B cell (primary cell): ENCODE measurements at regions not wholly inside any gene's neighbourhood (a gene's known extent, or its start where the extent isn't known, plus 50 kb on each side); places are given as distances from the start of the nearest gene placed in this dataset.

Source experiments
- ATAC-seq: fragments of 200-7000 bp; cut with Tn5 transposase; one replicate; pipeline ENCODE4 v1.10.0; 2021; ENCODE audit warnings: low read depth, mild to moderate bottlenecking, moderate number of reproducible peaks, moderate library complexity
- CTCF ChIA-PET: fragments of 350-600 bp; sonication (Branson Sonifier 250); formaldehyde crosslinking; loops from one replicate; lab custom pipeline; 2021; ENCODE audit warnings: antibody characterized with exemption, inconsistent platforms; lab: Charles Lee
- POLR2A ChIA-PET: fragments of 350-600 bp; sonication (Branson Sonifier 250); formaldehyde crosslinking; loops from one replicate; lab custom pipeline; 2021; ENCODE audit warnings: antibody characterized with exemption; lab: Charles Lee
- DNase-seq: peaks from one replicate; pipeline ENCODE4 v3.0.0; 2013
- H2AFZ ChIP-seq: 2 replicates; pipeline ENCODE4 v1.6.1; 2012; ENCODE audit warnings: mild to moderate bottlenecking, low read depth, low read length; ENCODE audit not compliant: insufficient read depth, poor library complexity, severe bottlenecking
- H3K27ac ChIP-seq, 2 donors: 1 replicate in 1 of 2; 2 replicates in 1 of 2; pipeline ENCODE4 v1.5.1; 2012 to 2013; ENCODE audit warnings: low read length in 2 of 2, mild to moderate bottlenecking in 2 of 2, moderate library complexity in 1 of 2
- H3K27me3 ChIP-seq, 4 experiments: fragments of 200-600 bp in 1 of 4; sonication (generic) in 1 of 4; replicated peaks in 1 of 4; 1 replicate in 2 of 4; 2 replicates in 2 of 4; pipeline versions ENCODE4 v1.6.1 to v1.7.0; 2013 to 2016; ENCODE audit warnings: low read length in 3 of 4, mild to moderate bottlenecking in 2 of 4, mixed read lengths in 1 of 4, moderate library complexity in 1 of 4; ENCODE audit not compliant: insufficient read depth in 4 of 4, control insufficient read depth in 3 of 4; ENCODE audit errors: control extremely low read depth in 1 of 4
- H3K36me3 ChIP-seq, 2 experiments: replicated peaks in 1 of 2; 1 replicate in 1 of 2; 2 replicates in 1 of 2; pipeline versions ENCODE4 v1.6.1 to v1.7.1; 2013; ENCODE audit warnings: low read length in 1 of 2; ENCODE audit not compliant: insufficient read depth in 2 of 2, control insufficient read depth in 1 of 2; ENCODE audit errors: control extremely low read depth in 1 of 2, extremely low read depth in 1 of 2
- H3K4me1 ChIP-seq, 2 donors: fragments of 200-600 bp in 1 of 2; sonication (generic) in 1 of 2; 1 replicate in 1 of 2; 2 replicates in 1 of 2; pipeline versions ENCODE4 v1.5.1 to v1.6.1; 2013 to 2017; ENCODE audit warnings: low read length in 2 of 2; ENCODE audit not compliant: control insufficient read depth in 2 of 2, insufficient read depth in 2 of 2
- H3K4me2 ChIP-seq: replicated peaks from 2 replicates; pipeline ENCODE3; 2012; ENCODE audit warnings: mild to moderate bottlenecking, low read depth, low read length; ENCODE audit not compliant: poor library complexity, severe bottlenecking
- H3K4me3 ChIP-seq, 5 experiments: fragments of 200-600 bp in 1 of 5; sonication (generic) in 1 of 5; 1 replicate in 3 of 5; 2 replicates in 2 of 5; pipeline versions ENCODE4 v1.5.1 to v1.7.0; 2011 to 2016; ENCODE audit warnings: low read length in 4 of 5, mild to moderate bottlenecking in 4 of 5, low read depth in 2 of 5, control low read depth in 1 of 5, moderate library complexity in 1 of 5; ENCODE audit not compliant: insufficient read depth in 1 of 5; ENCODE audit errors: control extremely low read depth in 1 of 5, extremely low read depth in 1 of 5
- H3K79me2 ChIP-seq: fragments of 200-600 bp; sonication (generic); one replicate; pipeline ENCODE4 v1.6.0; 2016; ENCODE audit warnings: low read length; ENCODE audit not compliant: control insufficient read depth, insufficient read depth
- H3K9ac ChIP-seq: fragments of 200-600 bp; sonication (generic); 2 replicates; pipeline ENCODE4 v1.6.1; 2017; ENCODE audit warnings: mild to moderate bottlenecking, low read length, moderate library complexity
- H3K9me3 ChIP-seq, 3 donors: one replicate each; pipeline versions ENCODE4 v1.6.1 to v1.7.1; 2013; ENCODE audit warnings: low read length in 2 of 3; ENCODE audit not compliant: control insufficient read depth in 2 of 3, insufficient read depth in 1 of 3; ENCODE audit errors: control extremely low read depth in 1 of 3
- H4K20me1 ChIP-seq: 2 replicates; pipeline ENCODE4 v1.6.0; 2012; ENCODE audit warnings: mild to moderate bottlenecking, low read length; ENCODE audit not compliant: insufficient read depth, control insufficient read depth, poor library complexity, severe bottlenecking
- H3K27ac Mint-ChIP-seq: one replicate; pipeline ENCODE4 v1.8.0; 2021; ENCODE audit warnings: mixed read lengths
- H3K27me3 Mint-ChIP-seq: one replicate; pipeline ENCODE4 v1.8.0; 2021; ENCODE audit warnings: mixed read lengths
- H3K4me1 Mint-ChIP-seq: one replicate; pipeline ENCODE4 v1.8.0; 2021; ENCODE audit warnings: mixed read lengths
- H3K4me3 Mint-ChIP-seq: one replicate; pipeline ENCODE4 v1.8.0; 2021; ENCODE audit warnings: mixed read lengths
- H3K9me3 Mint-ChIP-seq: one replicate; pipeline ENCODE4 v1.8.0; 2022; ENCODE audit warnings: mixed read lengths; ENCODE audit not compliant: insufficient read depth
- EZH2 ChIP-seq: IDR thresholded peaks from 2 replicates; pipeline ENCODE4 v1.6.1; 2012; ENCODE audit warnings: borderline replicate concordance, low read depth, mild to moderate bottlenecking, moderate library complexity, low read length; ENCODE audit not compliant: insufficient read depth, poor library complexity, severe bottlenecking
- WGBS: methylation state at CpG from one replicate; pipeline ENCODE4 v1.1.5; 2013; ENCODE audit warnings: missing lambda C conversion rate; ENCODE audit not compliant: insufficient coverage; 5-methylcytosine and 5-hydroxymethylcytosine counted together
- intact Hi-C: fragments of 100-400 bp; cut with micrococcal nuclease; formaldehyde crosslinking; loops from one replicate; pipeline ENCODE4 v1.10.0; 2022
- TF ChIP-seq, protein P1 (sequence below): fragments of 200-600 bp; IDR thresholded peaks from one replicate; pipeline ENCODE4 v1.8.0; 2022; ENCODE audit warnings: antibody characterized with exemption, mild to moderate bottlenecking

- no peaks in the 10 kb centered on the region for H3K4me1 Mint-ChIP-seq
- no peaks in the 10 kb centered on the region for H3K9me3 ChIP-seq
- no peak overlapping the region for H2AFZ ChIP-seq
- no peak overlapping the region for H3K4me3 ChIP-seq
- no peaks in the 10 kb centered on the region for H3K4me1 ChIP-seq
- no peaks in the 10 kb centered on the region for H3K79me2 ChIP-seq
- no peak for TF ChIP-seq EZH2
- TF ChIP-seq, protein P1, sequence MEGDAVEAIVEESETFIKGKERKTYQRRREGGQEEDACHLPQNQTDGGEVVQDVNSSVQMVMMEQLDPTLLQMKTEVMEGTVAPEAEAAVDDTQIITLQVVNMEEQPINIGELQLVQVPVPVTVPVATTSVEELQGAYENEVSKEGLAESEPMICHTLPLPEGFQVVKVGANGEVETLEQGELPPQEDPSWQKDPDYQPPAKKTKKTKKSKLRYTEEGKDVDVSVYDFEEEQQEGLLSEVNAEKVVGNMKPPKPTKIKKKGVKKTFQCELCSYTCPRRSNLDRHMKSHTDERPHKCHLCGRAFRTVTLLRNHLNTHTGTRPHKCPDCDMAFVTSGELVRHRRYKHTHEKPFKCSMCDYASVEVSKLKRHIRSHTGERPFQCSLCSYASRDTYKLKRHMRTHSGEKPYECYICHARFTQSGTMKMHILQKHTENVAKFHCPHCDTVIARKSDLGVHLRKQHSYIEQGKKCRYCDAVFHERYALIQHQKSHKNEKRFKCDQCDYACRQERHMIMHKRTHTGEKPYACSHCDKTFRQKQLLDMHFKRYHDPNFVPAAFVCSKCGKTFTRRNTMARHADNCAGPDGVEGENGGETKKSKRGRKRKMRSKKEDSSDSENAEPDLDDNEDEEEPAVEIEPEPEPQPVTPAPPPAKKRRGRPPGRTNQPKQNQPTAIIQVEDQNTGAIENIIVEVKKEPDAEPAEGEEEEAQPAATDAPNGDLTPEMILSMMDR, result no peak
- H3K27ac ChIP-seq, result no peak overlapping the region
- no peak overlapping the region for H3K9ac ChIP-seq
- no peaks in the 10 kb centered on the region for H3K36me3 ChIP-seq
- ChIA-PET CTCF (no interaction called here), POLR2A (no interaction called here)
- intact Hi-C loops, result no loop called here
- DNase-seq (no peak), ATAC-seq (no peak)
- WGBS, result 78% methylated on average over 1 of the region's 10 CpGs
- H3K27me3 Mint-ChIP-seq, result no peaks in the 10 kb centered on the region
- H3K4me3 Mint-ChIP-seq, result no peak overlapping the region
- peaks cover 5% of the 10 kb centered on the region for H3K9me3 Mint-ChIP-seq
- no peaks in the 10 kb centered on the region for H3K27me3 ChIP-seq
- H4K20me1 ChIP-seq, result no peaks in the 10 kb centered on the region
- no peak overlapping the region for H3K27ac Mint-ChIP-seq
- H3K4me2 ChIP-seq, result no peak overlapping the region
Observed at GRCh38 chr4:188864741-188865140, 725.5 kb downstream of the TRIML1 start.

DNA sequence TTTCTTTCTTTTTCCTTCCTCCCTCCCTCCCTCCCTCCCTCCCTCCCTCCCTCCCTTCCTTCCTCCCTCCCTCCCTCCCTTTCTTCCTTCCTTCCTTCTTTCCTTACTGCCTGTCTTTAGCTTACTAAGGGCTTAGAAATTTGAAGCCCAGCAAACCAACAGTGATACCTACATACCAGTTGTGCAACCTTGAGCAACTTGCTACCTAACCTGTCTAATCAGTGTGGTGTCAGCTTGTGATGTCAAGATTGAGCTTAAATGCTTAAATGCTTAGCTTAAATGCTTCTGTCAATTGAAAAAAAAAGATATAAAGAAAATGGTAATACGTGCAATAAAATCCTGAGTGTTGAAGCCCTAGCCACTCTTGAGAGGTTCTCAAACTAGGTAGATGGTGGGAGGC, 728.6 kb downstream of the TRIML1 start:
- TF ChIP-seq, protein P1, result no peak
- TF ChIP-seq EZH2, result no peak
- Histone ChIP-seq H3K79me2 (no peaks in the 10 kb centered on the region), H3K27ac (no peak overlapping the region), H3K27me3 (no peaks in the 10 kb centered on the region), H3K36me3 (no peaks in the 10 kb centered on the region), H3K9ac (no peak overlapping the region), H3K4me1 (no peaks in the 10 kb centered on the region), H3K4me3 (no peak overlapping the region), H3K4me2 (no peak overlapping the region), H2AFZ (no peak overlapping the region), H3K9me3 (peaks cover 0 to 2% (median 0%) of the 10 kb centered on the region in 3 donors), H4K20me1 (no peaks in the 10 kb centered on the region)
- no peaks in the 10 kb centered on the region for H3K4me1 Mint-ChIP-seq
- WGBS, result no CpG with 5 or more reads among the region's 1 CpG
- H3K9me3 Mint-ChIP-seq, result peaks cover 8% of the 10 kb centered on the region
- intact Hi-C loops, result no loop called here
- DNase-seq (no peak), ATAC-seq (no peak)
- no peaks in the 10 kb centered on the region for H3K27me3 Mint-ChIP-seq
- no peak overlapping the region for H3K27ac Mint-ChIP-seq
- POLR2A ChIA-PET, result no interaction called here
- H3K4me3 Mint-ChIP-seq, result no peak overlapping the region
- CTCF ChIA-PET, result no interaction called here
